ENCODE measurements at regions not wholly inside any gene's neighbourhood (a gene's known extent, or its start where the extent isn't known, plus 50 kb on each side); places are given as distances from the start of the nearest gene placed in this dataset.

GRCh38 chr14:43640718-43641267 is 866.3 kb downstream of the FSCB start:
- Histone ChIP-seq H3K36me3 (ENCODE audit: control insufficient read depth in 2 of 2, insufficient read depth in 1 of 2, low read length in 2 of 2) (no peaks in the 10 kb centered on the region), H3K4me1 (ENCODE audit: control insufficient read depth, insufficient read depth, low read length) (no peaks in the 10 kb centered on the region), H3K27ac (ENCODE audit: extremely low read depth, low read depth, low read length) (no peak overlapping the region), H3K9me3 (ENCODE audit: control insufficient read depth, insufficient read depth, low read depth, low read length) (no peaks in the 10 kb centered on the region), H3K4me3 (ENCODE audit: low read depth, low read length) (no peak overlapping the region)
- ChIA-PET CTCF (no interaction called here), POLR2A (no interaction called here)
- no peak for TF ChIP-seq PRDM1 (tag by site-specific recombination; IDR thresholded peaks at IDR 0.05)
- no peak for TF ChIP-seq HOXD13 (CRISPR knock-in tag; IDR thresholded peaks at IDR 0.05; ENCODE audit: borderline replicate concordance)

- ChIA-PET POLR2A (no interaction called here), CTCF (no interaction called here)
- H3K9me3 ChIP-seq (ENCODE audit: control insufficient read depth, insufficient read depth, low read depth, low read length) = no peaks in the 10 kb centered on the region
- H3K36me3 ChIP-seq (ENCODE audit: control insufficient read depth in 2 of 2, insufficient read depth in 1 of 2, low read length in 2 of 2) = no peaks in the 10 kb centered on the region
- no peaks in the 10 kb centered on the region for H3K4me1 ChIP-seq (ENCODE audit: control insufficient read depth, insufficient read depth, low read length)
- TF ChIP-seq GLIS2 (tag by site-specific recombination; IDR thresholded peaks at IDR 0.05) (no peak), ZNF302 (tag by site-specific recombination; IDR thresholded peaks at IDR 0.05; ENCODE audit: low read depth) (no peak), ZNF202 (tag by site-specific recombination; IDR thresholded peaks at IDR 0.05; ENCODE audit: borderline replicate concordance) (no peak), ZNF362 (tag by site-specific recombination; IDR thresholded peaks at IDR 0.05) (no peak), ZNF623 (tag by site-specific recombination; IDR thresholded peaks at IDR 0.05) (no peak), KLF10 (tag by site-specific recombination; IDR thresholded peaks at IDR 0.05) (no peak), ZNF837 (tag by site-specific recombination; IDR thresholded peaks at IDR 0.05) (no peak), ZNF24 (tag by site-specific recombination; IDR thresholded peaks at IDR 0.05) (no peak), ZBTB6 (tag by site-specific recombination; IDR thresholded peaks at IDR 0.05) (no peak), TSHZ1 (tag by site-specific recombination; IDR thresholded peaks at IDR 0.05; ENCODE audit: borderline replicate concordance) (no peak), ZNF148 (tag by site-specific recombination; IDR thresholded peaks at IDR 0.05; ENCODE audit: borderline replicate concordance) (no peak), ZXDB (tag by site-specific recombination; IDR thresholded peaks at IDR 0.05) (no peak), ZSCAN23 (tag by site-specific recombination; IDR thresholded peaks at IDR 0.05) (no peak), ZNF174 (tag by site-specific recombination; IDR thresholded peaks at IDR 0.05) (no peak), ZNF704 (tag by site-specific recombination; IDR thresholded peaks at IDR 0.05) (no peak), ZNF37A (tag by site-specific recombination; IDR thresholded peaks at IDR 0.05) (no peak)
- no peak overlapping the region for H3K27ac ChIP-seq (ENCODE audit: extremely low read depth, low read depth, low read length)
- no peak overlapping the region for H3K4me3 ChIP-seq (ENCODE audit: low read depth, low read length)
These were observed 881.8 kb downstream of the FSCB start for GRCh38 chr14:43625294-43625693.

Measured in HEK293 (cell line).